K562 (cell line): ENCODE measurements at regions not wholly inside any gene's neighbourhood (a gene's known extent, or its start where the extent isn't known, plus 50 kb on each side); places are given as distances from the start of the nearest gene placed in this dataset.

Experiments
- ATAC-seq: fragments of 200-7000 bp; cut with Tn5 transposase; 3 replicates; pipeline ENCODE4 v1.9.1; 2020; ENCODE audit warnings: moderate library complexity
- BruUV-seq: library from RNA; stranded (reverse); fragments of 400-500 nt; replicated peaks from 2 replicates; lab custom pipeline; 2021; lab: Mats Ljungman, UMichigan
- CTCF ChIA-PET: fragments of 300-600 bp; formaldehyde crosslinking; extraction: SDS; loops from one replicate; lab custom pipeline; 2021; ENCODE audit warnings: low intra/inter-chr PET ratio; lab: Yijun Ruan, JAX
- POLR2A ChIA-PET: fragments of 300-600, 350-650 bp; sonication (Branson Sonifier 250); formaldehyde crosslinking; extraction: SDS; loops from one replicate; lab custom pipeline; 2021; ENCODE audit warnings: antibody characterized with exemption, inconsistent platforms; lab: Yijun Ruan, JAX
- DNase-seq, 4 experiments: peaks; one replicate each; pipeline versions ENCODE4 v3.0.0 to v3.0.0-alpha.2; 2011 to 2018; ENCODE audit warnings: low spot score in 3 of 4, mixed read lengths in 3 of 4; ENCODE audit errors: extremely low read depth in 1 of 4
- FAIRE-seq: peaks from 2 replicates; lab custom pipeline; 2011; peaks lifted over from hg19 to GRCh38; lab: Jason Lieb, UNC
- H2AFZ ChIP-seq: 2 replicates; pipeline ENCODE4 v1.6.0; 2011; ENCODE audit warnings: low read depth, low read length, control low read depth, inconsistent platforms
- H3K27ac ChIP-seq: fragments of 200-600 bp; 3 replicates; pipeline ENCODE4 v1.8.0; 2011; ENCODE audit warnings: low read depth, mild to moderate bottlenecking, control low read depth, inconsistent platforms, low read length, moderate library complexity, mixed read lengths; ENCODE audit errors: extremely low read depth
- H3K27me3 ChIP-seq, 2 experiments: fragments of 300-600 bp in 1 of 2; 2 replicates in 1 of 2; 3 replicates in 1 of 2; pipeline versions ENCODE4 v1.6.0 to v1.8.0; 2011; ENCODE audit warnings: inconsistent platforms in 2 of 2, low read length in 2 of 2, mild to moderate bottlenecking in 1 of 2, mixed read lengths in 1 of 2, moderate library complexity in 1 of 2; ENCODE audit not compliant: control insufficient read depth in 2 of 2, insufficient read depth in 2 of 2
- H3K36me3 ChIP-seq: fragments of 300-600 bp; 3 replicates; pipeline ENCODE4 v1.8.0; 2011; ENCODE audit warnings: mild to moderate bottlenecking, low read length, inconsistent platforms; ENCODE audit not compliant: control insufficient read depth, insufficient read depth
- H3K4me1 ChIP-seq, 2 experiments: fragments of 200-600 bp in 1 of 2; replicated peaks in 1 of 2; 2 replicates in 1 of 2; 3 replicates in 1 of 2; pipeline versions ENCODE4 v1.5.1 to v1.8.0; 2011; ENCODE audit warnings: inconsistent platforms in 2 of 2, low read length in 2 of 2, mild to moderate bottlenecking in 1 of 2, mixed read lengths in 1 of 2, moderate library complexity in 1 of 2; ENCODE audit not compliant: control insufficient read depth in 2 of 2, insufficient read depth in 2 of 2
- H3K4me2 ChIP-seq: 2 replicates; pipeline ENCODE4 v1.6.1; 2011; ENCODE audit warnings: low read length, control low read depth, inconsistent platforms, mixed read lengths; ENCODE audit not compliant: insufficient read depth
- H3K4me3 ChIP-seq: fragments of 200-600 bp; sonication (generic), shearing (Covaris generic); 2 replicates; pipeline ENCODE4 v1.5.1; 2016; ENCODE audit warnings: control low read depth, inconsistent platforms
- H3K79me2 ChIP-seq: fragments of 200-600 bp; 3 replicates; pipeline ENCODE4 v1.8.0; 2011; ENCODE audit warnings: low read length, inconsistent platforms; ENCODE audit not compliant: control insufficient read depth, insufficient read depth
- H3K9ac ChIP-seq, 2 experiments: 2 replicates each; pipeline versions ENCODE4 v1.6.0 to v1.6.1; 2011; ENCODE audit warnings: low read depth in 2 of 2, low read length in 2 of 2, control low read depth in 1 of 2, inconsistent platforms in 1 of 2, mild to moderate bottlenecking in 1 of 2, mixed read lengths in 1 of 2; ENCODE audit not compliant: insufficient read depth in 1 of 2
- H3K9me1 ChIP-seq: one replicate; pipeline ENCODE4 v1.6.0; 2011; ENCODE audit warnings: inconsistent platforms, mild to moderate bottlenecking, low read length, moderate library complexity; ENCODE audit not compliant: control insufficient read depth, insufficient read depth
- H3K9me3 ChIP-seq: replicated peaks from 2 replicates; pipeline ENCODE4 v1.5.1; 2011; ENCODE audit warnings: low read depth, low read length, inconsistent platforms; ENCODE audit not compliant: control insufficient read depth, insufficient read depth
- H4K20me1 ChIP-seq: replicated peaks from 2 replicates; pipeline ENCODE4 v1.6.1; 2011; ENCODE audit warnings: low read length, inconsistent platforms, mixed read lengths; ENCODE audit not compliant: control insufficient read depth, insufficient read depth
- DMBX1 ChIP-seq: fragments of 250-450 bp; sonication (Bioruptor Pico); IDR thresholded peaks from 2 replicates; pipeline ENCODE4 v1.8.0; 2022; ENCODE audit warnings: inconsistent platforms, mild to moderate bottlenecking, moderate library complexity, borderline replicate concordance
- NFE2L1 ChIP-seq: fragments of 450-650 bp; IDR thresholded peaks from 2 replicates; pipeline ENCODE4 v1.6.1; 2016; ENCODE audit warnings: missing genetic modification characterization, low read depth, mild to moderate bottlenecking, missing compliant biosample characterization, moderate library complexity, borderline replicate concordance
- NONO ChIP-seq, 2 experiments: fragments of 200-400 bp in 1 of 2; fragments of 450-650 bp in 1 of 2; formaldehyde crosslinking in 1 of 2; IDR thresholded peaks; 2 replicates each; pipeline ENCODE4 v1.6.1; 2017; ENCODE audit warnings: low read depth in 2 of 2, mild to moderate bottlenecking in 2 of 2, moderate library complexity in 2 of 2, low read length in 1 of 2
- TRIM24 ChIP-seq, 2 experiments: fragments of 450-650 bp; IDR thresholded peaks; 2 replicates each; pipeline ENCODE4 v1.6.1; 2016
- ZNF3 ChIP-seq: fragments of 250-450 bp; sonication (Bioruptor Pico); IDR thresholded peaks from 2 replicates; pipeline ENCODE4 v1.5.0; 2021; ENCODE audit warnings: mild to moderate bottlenecking, moderate library complexity
- ZNF324 ChIP-seq: fragments of 250-450 bp; sonication (Bioruptor Pico); IDR thresholded peaks from 2 replicates; pipeline ENCODE4 v1.4.0; 2020; ENCODE audit warnings: mild to moderate bottlenecking
- ZNF830 ChIP-seq: fragments of 250-450 bp; sonication (Bioruptor Pico); IDR thresholded peaks from 2 replicates; pipeline ENCODE4 v1.5.0; 2021; ENCODE audit warnings: mild to moderate bottlenecking
- WGBS: fragments of 100-300 bp; shearing (Covaris generic); methylation state at CpG from one replicate; pipeline ENCODE4 v1.1.6; 2016; ENCODE audit warnings: low coverage, mixed read lengths; ENCODE audit not compliant: insufficient coverage; ENCODE audit errors: missing lambda C conversion rate; 5-methylcytosine and 5-hydroxymethylcytosine counted together
- in situ Hi-C: fragments of 300-500 bp; cut with MboI; formaldehyde crosslinking; loops from 4 replicates; pipeline ENCODE4 v1.15.0; 2018; ENCODE audit warnings: inconsistent platforms, mixed read lengths
- intact Hi-C: fragments of 100-400 bp; cut with micrococcal nuclease; formaldehyde crosslinking; loops from 2 replicates; pipeline ENCODE4 v1.14.2; 2022

- Histone ChIP-seq H3K27me3 (no peaks in the 10 kb centered on the region), H3K4me2 (no peak overlapping the region), H2AFZ (no peak overlapping the region), H3K4me1 (no peaks in the 10 kb centered on the region), H3K79me2 (no peaks in the 10 kb centered on the region), H3K9me1 (no peaks in the 10 kb centered on the region), H3K27ac (no peak overlapping the region), H3K36me3 (no peaks in the 10 kb centered on the region), H3K4me3 (no peak overlapping the region), H4K20me1 (no peaks in the 10 kb centered on the region), H3K9ac (no peak overlapping the region), H3K9me3 (no peaks in the 10 kb centered on the region)
- BruUV-seq: no TSS peak
- ATAC-seq (no peak), DNase-seq (no peak), FAIRE-seq (no peak)
- POLR2A ChIA-PET: interaction anchor here (0.6 kb wide), 1 partner anchor 89 kb away, joined by 3 read pairs; no protein-coding TSS in a partner anchor
- in situ Hi-C loops: no loop called here
- no peak for TF ChIP-seq NFE2L1 (tag)
- TF ChIP-seq DMBX1 (CRISPR knock-in tag): no peak
- TF ChIP-seq ZNF324 (CRISPR knock-in tag): no peak
- TF ChIP-seq TRIM24 (IDR thresholded peaks at IDR 0.05): no peak
- no peak for TF ChIP-seq ZNF830 (CRISPR knock-in tag)
- TF ChIP-seq NONO (IDR thresholded peaks at IDR 0.05; ENCODE audit: low read depth in 2 of 2, low read length in 1 of 2): no peak
- intact Hi-C loops: no loop called here
- CTCF ChIA-PET: no interaction called here
Measured at GRCh38 chr5:117411701-117412100, 837.1 kb upstream of the SEMA6A start.

- no peaks in the 10 kb centered on the region for H3K79me2 ChIP-seq
- H3K27ac ChIP-seq: no peak overlapping the region
- FAIRE-seq (no peak), DNase-seq (no peak), ATAC-seq (no peak)
- no peak overlapping the region for H3K4me2 ChIP-seq
- no TSS peak for BruUV-seq
- H4K20me1 ChIP-seq: no peaks in the 10 kb centered on the region
- H3K4me1 ChIP-seq: no peaks in the 10 kb centered on the region
- intact Hi-C loops (no loop called here), in situ Hi-C loops (no loop called here)
- H3K27me3 ChIP-seq: no peaks in the 10 kb centered on the region
- ChIA-PET CTCF (no interaction called here), POLR2A (no interaction called here)
- no peak overlapping the region for H3K9ac ChIP-seq
- H3K4me3 ChIP-seq: no peak overlapping the region
- WGBS: 0% methylated on average over 2 of the region's 2 CpGs
- no peak overlapping the region for H2AFZ ChIP-seq
- H3K9me3 ChIP-seq: no peaks in the 10 kb centered on the region; the same call in 1 of the 2 replicates
- no peaks in the 10 kb centered on the region for H3K9me1 ChIP-seq
- H3K36me3 ChIP-seq: no peaks in the 10 kb centered on the region
- TF ChIP-seq ZNF3 (CRISPR knock-in tag): no peak
Measured at GRCh38 chr5:117405197-117405596, 830.6 kb upstream of the SEMA6A start.
